CD14-positive monocyte (primary cell): ENCODE measurements at regions not wholly inside any gene's neighbourhood (a gene's known extent, or its start where the extent isn't known, plus 50 kb on each side); places are given as distances from the start of the nearest gene placed in this dataset.

ENCODE experiments used
- DNase-seq, 3 donors: peaks; one replicate each; pipeline ENCODE4 v3.0.0-alpha.2; 2011 to 2022
- H2AFZ ChIP-seq: 2 replicates; pipeline ENCODE4 v1.6.0; 2012; ENCODE audit warnings: mild to moderate bottlenecking, low read depth, low read length, inconsistent platforms; ENCODE audit not compliant: insufficient read depth, poor library complexity, severe bottlenecking
- H3K27ac ChIP-seq, 2 donors: 1 replicate in 1 of 2; 2 replicates in 1 of 2; pipeline ENCODE4 v1.5.1; 2012 to 2013; ENCODE audit warnings: low read length in 2 of 2, control low read depth in 1 of 2, inconsistent platforms in 1 of 2, low read depth in 1 of 2, mild to moderate bottlenecking in 1 of 2
- H3K27me3 ChIP-seq, 2 donors: one replicate each; pipeline versions ENCODE4 v1.6.0 to v1.6.1; 2011 to 2013; ENCODE audit warnings: low read length in 2 of 2; ENCODE audit not compliant: control insufficient read depth in 2 of 2, insufficient read depth in 2 of 2
- H3K36me3 ChIP-seq, 2 donors: replicated peaks in 1 of 2; 1 replicate in 1 of 2; 2 replicates in 1 of 2; pipeline versions ENCODE4 v1.5.1 to v1.6.1; 2012 to 2013; ENCODE audit warnings: low read length in 2 of 2, control low read depth in 1 of 2, inconsistent platforms in 1 of 2, mild to moderate bottlenecking in 1 of 2; ENCODE audit not compliant: insufficient read depth in 2 of 2, control insufficient read depth in 1 of 2
- H3K4me1 ChIP-seq, 2 donors: 1 replicate in 1 of 2; 2 replicates in 1 of 2; pipeline versions ENCODE4 v1.5.1 to v1.6.1; 2012 to 2013; ENCODE audit warnings: low read length in 2 of 2, control low read depth in 1 of 2, inconsistent platforms in 1 of 2, mild to moderate bottlenecking in 1 of 2, moderate library complexity in 1 of 2; ENCODE audit not compliant: insufficient read depth in 2 of 2, control insufficient read depth in 1 of 2
- H3K4me2 ChIP-seq: replicated peaks from 2 replicates; pipeline ENCODE3; 2012; ENCODE audit warnings: low read length, moderate library complexity, mild to moderate bottlenecking; ENCODE audit not compliant: poor library complexity, severe bottlenecking; ENCODE audit errors: extremely low read depth
- H3K4me3 ChIP-seq, 3 experiments: fragments of 200-600 bp in 1 of 3; sonication (generic) in 1 of 3; replicated peaks in 1 of 3; 1 replicate in 2 of 3; 2 replicates in 1 of 3; pipeline ENCODE4 v1.5.1; 2011 to 2013; ENCODE audit warnings: low read length in 3 of 3, mild to moderate bottlenecking in 3 of 3, control low read depth in 2 of 3, low read depth in 2 of 3, inconsistent platforms in 1 of 3, moderate library complexity in 1 of 3
- H3K79me2 ChIP-seq: 2 replicates; pipeline ENCODE4 v1.6.0; 2012; ENCODE audit warnings: mild to moderate bottlenecking, control low read depth, inconsistent platforms, low read length, moderate library complexity; ENCODE audit not compliant: insufficient read depth
- H3K9ac ChIP-seq: 2 replicates; pipeline ENCODE4 v1.6.0; 2017; ENCODE audit warnings: low read length, mild to moderate bottlenecking; ENCODE audit not compliant: insufficient read depth, poor library complexity, severe bottlenecking
- H3K9me3 ChIP-seq, 2 donors: replicated peaks in 1 of 2; 1 replicate in 1 of 2; 2 replicates in 1 of 2; pipeline versions ENCODE4 v1.5.1 to v1.6.1; 2012 to 2013; ENCODE audit warnings: low read length in 2 of 2, control low read depth in 1 of 2; ENCODE audit not compliant: control insufficient read depth in 1 of 2, insufficient read depth in 1 of 2
- H4K20me1 ChIP-seq: 2 replicates; pipeline ENCODE4 v1.6.0; 2012; ENCODE audit warnings: mild to moderate bottlenecking, low read length, control low read depth, moderate library complexity; ENCODE audit not compliant: insufficient read depth
- H3K27ac Mint-ChIP-seq, 7 donors: one replicate each; pipeline ENCODE4 v1.8.0; 2020; ENCODE audit warnings: mild to moderate bottlenecking in 7 of 7, mixed read lengths in 7 of 7, moderate library complexity in 6 of 7, inconsistent platforms in 2 of 7
- H3K27me3 Mint-ChIP-seq, 3 donors: one replicate each; pipeline ENCODE4 v1.8.0; 2021 to 2022; ENCODE audit warnings: low read depth in 3 of 3, mild to moderate bottlenecking in 3 of 3, mixed read lengths in 3 of 3, moderate library complexity in 3 of 3, inconsistent platforms in 1 of 3
- H3K36me3 Mint-ChIP-seq, 2 donors: one replicate each; pipeline ENCODE4 v1.8.0; 2020; ENCODE audit warnings: mixed read lengths in 2 of 2, inconsistent platforms in 1 of 2, mild to moderate bottlenecking in 1 of 2
- H3K4me1 Mint-ChIP-seq: one replicate; pipeline ENCODE4 v1.8.0; 2020; ENCODE audit warnings: mild to moderate bottlenecking, mixed read lengths
- H3K4me3 Mint-ChIP-seq, 2 donors: one replicate each; pipeline ENCODE4 v1.8.0; 2020; ENCODE audit warnings: mild to moderate bottlenecking in 2 of 2, mixed read lengths in 2 of 2, moderate library complexity in 1 of 2
- H3K9me3 Mint-ChIP-seq, 7 donors: one replicate each; pipeline ENCODE4 v1.8.0; 2020 to 2022; ENCODE audit warnings: mixed read lengths in 7 of 7, mild to moderate bottlenecking in 6 of 7, moderate library complexity in 6 of 7, inconsistent platforms in 2 of 7
- WGBS: methylation state at CpG from one replicate; pipeline ENCODE4 v1.1.5; 2013; ENCODE audit warnings: missing lambda C conversion rate; ENCODE audit not compliant: insufficient coverage; 5-methylcytosine and 5-hydroxymethylcytosine counted together
- intact Hi-C, 2 donors: fragments of 100-400 bp; cut with micrococcal nuclease; formaldehyde crosslinking; loops; one replicate each; pipeline versions ENCODE4 v1.15.0 to v1.15.1; 2023
- TF ChIP-seq, protein P1 (sequence below): fragments of 200-600 bp; IDR thresholded peaks from one replicate; pipeline ENCODE4 v1.8.0; 2022; ENCODE audit warnings: antibody characterized with exemption, mild to moderate bottlenecking

GRCh38 chr20:55054453-55054852 lies 579.1 kb downstream of the DOK5 start:
- Histone ChIP-seq H3K4me2 (no peak overlapping the region), H3K27me3 (no peaks in the 10 kb centered on the region), H3K4me3 (no peak overlapping the region), H3K36me3 (no peaks in the 10 kb centered on the region), H4K20me1 (no peaks in the 10 kb centered on the region), H3K27ac (no peak overlapping the region), H3K79me2 (no peaks in the 10 kb centered on the region), H3K4me1 (no peaks in the 10 kb centered on the region), H3K9ac (no peak overlapping the region), H3K9me3 (no peaks in the 10 kb centered on the region), H2AFZ (no peak overlapping the region)
- peaks cover 0 to 4% (median 1%) of the 10 kb centered on the region in 7 donors for H3K9me3 Mint-ChIP-seq
- intact Hi-C loops, result no loop called here
- H3K4me3 Mint-ChIP-seq, result no peak overlapping the region
- no peak overlapping the region for H3K27ac Mint-ChIP-seq
- no CpG with 5 or more reads among the region's 3 CpGs for WGBS
- H3K36me3 Mint-ChIP-seq, result no peaks in the 10 kb centered on the region
- no peaks in the 10 kb centered on the region for H3K27me3 Mint-ChIP-seq
- no peaks in the 10 kb centered on the region for H3K4me1 Mint-ChIP-seq
- TF ChIP-seq, protein P1, sequence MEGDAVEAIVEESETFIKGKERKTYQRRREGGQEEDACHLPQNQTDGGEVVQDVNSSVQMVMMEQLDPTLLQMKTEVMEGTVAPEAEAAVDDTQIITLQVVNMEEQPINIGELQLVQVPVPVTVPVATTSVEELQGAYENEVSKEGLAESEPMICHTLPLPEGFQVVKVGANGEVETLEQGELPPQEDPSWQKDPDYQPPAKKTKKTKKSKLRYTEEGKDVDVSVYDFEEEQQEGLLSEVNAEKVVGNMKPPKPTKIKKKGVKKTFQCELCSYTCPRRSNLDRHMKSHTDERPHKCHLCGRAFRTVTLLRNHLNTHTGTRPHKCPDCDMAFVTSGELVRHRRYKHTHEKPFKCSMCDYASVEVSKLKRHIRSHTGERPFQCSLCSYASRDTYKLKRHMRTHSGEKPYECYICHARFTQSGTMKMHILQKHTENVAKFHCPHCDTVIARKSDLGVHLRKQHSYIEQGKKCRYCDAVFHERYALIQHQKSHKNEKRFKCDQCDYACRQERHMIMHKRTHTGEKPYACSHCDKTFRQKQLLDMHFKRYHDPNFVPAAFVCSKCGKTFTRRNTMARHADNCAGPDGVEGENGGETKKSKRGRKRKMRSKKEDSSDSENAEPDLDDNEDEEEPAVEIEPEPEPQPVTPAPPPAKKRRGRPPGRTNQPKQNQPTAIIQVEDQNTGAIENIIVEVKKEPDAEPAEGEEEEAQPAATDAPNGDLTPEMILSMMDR, result no peak
- no peak for DNase-seq

DNA sequence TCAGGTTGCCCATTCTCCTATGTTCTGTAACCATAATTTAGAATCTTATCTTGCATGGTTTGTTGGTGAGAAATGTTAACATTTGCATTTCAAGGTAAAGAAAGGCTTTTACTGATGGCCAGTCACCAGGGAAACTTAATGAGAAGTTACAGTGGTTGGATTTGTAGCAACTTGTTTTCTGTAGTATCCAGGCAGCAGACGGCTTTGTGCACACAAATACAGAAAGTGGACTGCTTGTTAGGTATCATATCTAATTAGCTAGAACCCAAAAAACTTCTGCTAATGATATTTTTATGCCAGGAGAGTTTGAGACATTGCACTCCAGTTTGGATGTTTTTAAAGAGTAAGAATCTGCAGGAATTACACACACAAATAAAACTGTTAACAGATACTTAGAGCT lies 578.0 kb downstream of the DOK5 start:
- Mint-ChIP-seq H3K27me3 (peaks cover 0 to 2% (median 0%) of the 10 kb centered on the region in 3 donors), H3K4me1 (no peaks in the 10 kb centered on the region), H3K9me3 (peaks cover 0 to 6% (median 1%) of the 10 kb centered on the region in 7 donors), H3K27ac (no peak overlapping the region), H3K36me3 (no peaks in the 10 kb centered on the region), H3K4me3 (no peak overlapping the region)
- Histone ChIP-seq H3K4me1 (no peaks in the 10 kb centered on the region), H3K4me2 (no peak overlapping the region), H2AFZ (no peak overlapping the region), H3K27me3 (no peaks in the 10 kb centered on the region), H3K79me2 (no peaks in the 10 kb centered on the region), H3K27ac (no peak overlapping the region), H3K36me3 (no peaks in the 10 kb centered on the region), H3K9me3 (no peaks in the 10 kb centered on the region), H4K20me1 (no peaks in the 10 kb centered on the region), H3K4me3 (no peak overlapping the region), H3K9ac (no peak overlapping the region)
- TF ChIP-seq, protein P1, result no peak
- intact Hi-C loops, result no loop called here
- DNase-seq, result no peak
- no CpG with 5 or more reads among the region's 1 CpG for WGBS
